HG03520 (cell line): ENCODE measurements at regions not wholly inside any gene's neighbourhood (a gene's known extent, or its start where the extent isn't known, plus 50 kb on each side); places are given as distances from the start of the nearest gene placed in this dataset.

Source experiments
- ATAC-seq: cut with Tn5 transposase; IDR thresholded peaks from one replicate; pipeline ENCODE4 v1.9.1; 2021; ENCODE audit warnings: mild to moderate bottlenecking, moderate library complexity; ENCODE audit not compliant: unreplicated experiment

GRCh38 chrX:97763981-97764380 lies 880.3 kb downstream of the RPA4 start:
- ATAC-seq, result no peak

- ATAC-seq, result no peak
Observed at GRCh38 chrX:97766501-97767095, 882.9 kb downstream of the RPA4 start.

- ATAC-seq, result no peak
Observed at GRCh38 chrX:97787311-97787710, 903.6 kb downstream of the RPA4 start.

GRCh38 chrX:97787849-97788248 lies 904.1 kb downstream of the RPA4 start:
- no peak for ATAC-seq

- ATAC-seq, result peak; percentile 60
Observed at GRCh38 chrX:97790850-97791249, 907.1 kb downstream of the RPA4 start.

- no peak for ATAC-seq
Observed at GRCh38 chrX:97797076-97797475, 913.4 kb downstream of the RPA4 start.

- no peak for ATAC-seq
Observed at GRCh38 chrX:97806238-97806637, 922.5 kb downstream of the RPA4 start.

- ATAC-seq, result no peak
Observed at GRCh38 chrX:97806946-97807345, 923.2 kb downstream of the RPA4 start.

GRCh38 chrX:97820170-97820569 lies 936.5 kb downstream of the RPA4 start:
- ATAC-seq, result no peak

GRCh38 chrX:97828471-97828870 lies 944.8 kb downstream of the RPA4 start:
- ATAC-seq, result no peak

GRCh38 chrX:97835969-97836368 lies 952.3 kb downstream of the RPA4 start:
- ATAC-seq, result no peak

- no peak for ATAC-seq
Observed at GRCh38 chrX:97841544-97842179, 958.0 kb downstream of the RPA4 start.

GRCh38 chrX:97842468-97843199 lies 958.9 kb downstream of the RPA4 start:
- ATAC-seq, result no peak

GRCh38 chrX:97843200-97843811 lies 959.6 kb downstream of the RPA4 start:
- no peak for ATAC-seq

- ATAC-seq, result no peak
Observed at GRCh38 chrX:97844161-97844560, 960.5 kb downstream of the RPA4 start.

GRCh38 chrX:97844943-97845342 lies 961.2 kb downstream of the RPA4 start:
- ATAC-seq, result no peak

GRCh38 chrX:97845451-97845850 lies 961.7 kb downstream of the RPA4 start:
- ATAC-seq, result no peak

- no peak for ATAC-seq
Observed at GRCh38 chrX:97846228-97846627, 962.5 kb downstream of the RPA4 start.

- ATAC-seq, result no peak
Observed at GRCh38 chrX:97846718-97847237, 963.1 kb downstream of the RPA4 start.

- ATAC-seq, result no peak
Observed at GRCh38 chrX:97847885-97848679, 964.4 kb downstream of the RPA4 start.

- ATAC-seq, result no peak
Observed at GRCh38 chrX:97849951-97850350, 966.2 kb downstream of the RPA4 start.
